Stimulated activated CD4-positive, alpha-beta T cell treated with anti-CD3 and anti-CD28 coated beads, Interleukin-15, amount 100 ng/mL, for 48 hours (primary cell): ENCODE measurements at regions not wholly inside any gene's neighbourhood (a gene's known extent, or its start where the extent isn't known, plus 50 kb on each side); places are given as distances from the start of the nearest gene placed in this dataset.
"Not testable (repeated sequence)": the region's sequence is repeated elsewhere in the genome, so short reads cannot be mapped to it uniquely, and the experiment has no call there.

Experiments used
- DNase-seq, 2 donors: peaks; one replicate each; pipeline ENCODE4 v3.0.0-alpha.2; 2020; ENCODE audit warnings: low read depth in 2 of 2

GRCh38 chr18:46179306-46179705 is 75.1 kb downstream of the HAUS1 start:
- DNase-seq: no peak

GRCh38 chr18:46182633-46183358 is 78.6 kb downstream of the HAUS1 start:
- no peak for DNase-seq

- not testable (repeated sequence) for DNase-seq
Measured at GRCh38 chr18:46184296-46184695, 80.1 kb downstream of the HAUS1 start.

GRCh38 chr18:46184727-46185126 is 80.5 kb downstream of the HAUS1 start:
- DNase-seq: no peak

GRCh38 chr18:46190667-46191066 is 86.5 kb downstream of the HAUS1 start:
- DNase-seq: no peak

- no peak for DNase-seq
Measured at GRCh38 chr18:46196627-46197243, 92.5 kb downstream of the HAUS1 start.

- no peak for DNase-seq
Measured at GRCh38 chr18:46199515-46200147, 95.4 kb downstream of the HAUS1 start.

- not testable (repeated sequence) for DNase-seq
Measured at GRCh38 chr18:46200178-46201055, 96.2 kb downstream of the HAUS1 start.

GRCh38 chr18:46204143-46204542 is 100.0 kb downstream of the HAUS1 start:
- no peak for DNase-seq

GRCh38 chr18:46207985-46208384 is 103.8 kb downstream of the HAUS1 start:
- no peak for DNase-seq

- DNase-seq: no peak
Measured at GRCh38 chr18:46209161-46209560, 105.0 kb downstream of the HAUS1 start.

GRCh38 chr18:46211816-46212215 is 107.6 kb downstream of the HAUS1 start:
- DNase-seq: no peak

- DNase-seq: no peak
Measured at GRCh38 chr18:46212398-46212797, 108.2 kb downstream of the HAUS1 start.

GRCh38 chr18:46213295-46213694 is 109.1 kb downstream of the HAUS1 start:
- DNase-seq: no peak

- DNase-seq: no peak
Measured at GRCh38 chr18:46214435-46214834, 110.2 kb downstream of the HAUS1 start.

GRCh38 chr18:46215902-46216723 is 111.9 kb downstream of the HAUS1 start:
- DNase-seq: no peak

- DNase-seq: no peak
Measured at GRCh38 chr18:46220116-46220515, 115.9 kb downstream of the HAUS1 start.

GRCh38 chr18:46222093-46222492 is 117.9 kb downstream of the HAUS1 start:
- no peak for DNase-seq

GRCh38 chr18:46222710-46223360 is 118.7 kb downstream of the HAUS1 start:
- no peak for DNase-seq

GRCh38 chr18:46224181-46224775 is 120.1 kb downstream of the HAUS1 start:
- DNase-seq: no peak
